Endothelial cell of umbilical vein (primary cell): ENCODE measurements at regions not wholly inside any gene's neighbourhood (a gene's known extent, or its start where the extent isn't known, plus 50 kb on each side); places are given as distances from the start of the nearest gene placed in this dataset.

ENCODE experiments used
- BruUV-seq: library from RNA; stranded (reverse); fragments of 400-500 nt; replicated peaks from 2 replicates; lab custom pipeline; 2021; lab: Mats Ljungman, UMichigan
- CTCF ChIA-PET: fragments of 300-600, 350-600 bp; sonication (Branson Sonifier 250); formaldehyde crosslinking; loops from one replicate; lab custom pipeline; 2021; ENCODE audit warnings: antibody characterized with exemption, inconsistent platforms; lab: Charles Lee
- POLR2A ChIA-PET: fragments of 300-600, 350-600 bp; sonication (Branson Sonifier 250); formaldehyde crosslinking; loops from one replicate; lab custom pipeline; 2021; ENCODE audit warnings: antibody characterized with exemption, inconsistent platforms; lab: Charles Lee
- DNase-seq: peaks from one replicate; pipeline ENCODE4 v3.0.0-alpha.2; 2011; ENCODE audit warnings: low read depth, low spot score
- FAIRE-seq: peaks from 2 replicates; lab custom pipeline; 2011; peaks lifted over from hg19 to GRCh38; lab: Jason Lieb, UNC
- H2AFZ ChIP-seq: 2 replicates; pipeline ENCODE4 v1.6.0; 2012; ENCODE audit warnings: low read depth, low read length, control low read depth, inconsistent platforms
- H3K27ac ChIP-seq: 2 replicates; pipeline ENCODE4 v1.5.1; 2011; ENCODE audit warnings: low read depth, mild to moderate bottlenecking, control low read depth, low read length, moderate library complexity; ENCODE audit not compliant: insufficient read depth
- H3K27me3 ChIP-seq, 2 experiments: 2 replicates each; pipeline versions ENCODE4 v1.6.0 to v1.6.1; 2011; ENCODE audit warnings: low read length in 2 of 2, mixed read lengths in 1 of 2; ENCODE audit not compliant: control insufficient read depth in 2 of 2, insufficient read depth in 2 of 2
- H3K36me3 ChIP-seq, 2 experiments: 2 replicates in 1 of 2; 3 replicates in 1 of 2; pipeline ENCODE4 v1.5.1; 2011; ENCODE audit warnings: low read length in 2 of 2, mild to moderate bottlenecking in 1 of 2, moderate library complexity in 1 of 2; ENCODE audit not compliant: control insufficient read depth in 2 of 2, insufficient read depth in 2 of 2; ENCODE audit errors: extremely low read depth in 1 of 2
- H3K4me1 ChIP-seq: 3 replicates; pipeline ENCODE4 v1.5.1; 2011; ENCODE audit warnings: mild to moderate bottlenecking, low read length; ENCODE audit not compliant: control insufficient read depth, insufficient read depth; ENCODE audit errors: extremely low read depth
- H3K4me2 ChIP-seq: 2 replicates; pipeline ENCODE4 v1.6.1; 2011; ENCODE audit warnings: low read length, control low read depth, mixed read lengths; ENCODE audit not compliant: insufficient read depth
- H3K4me3 ChIP-seq, 3 experiments: fragments of 200-600 bp in 1 of 3; sonication (generic), shearing (Covaris generic) in 1 of 3; replicated peaks in 1 of 3; 2 replicates each; pipeline ENCODE4 v1.5.1; 2011 to 2016; ENCODE audit warnings: control low read depth in 3 of 3, low read length in 3 of 3, mild to moderate bottlenecking in 2 of 3, inconsistent platforms in 1 of 3, low read depth in 1 of 3, moderate library complexity in 1 of 3; ENCODE audit not compliant: insufficient read depth in 1 of 3
- H3K79me2 ChIP-seq: 2 replicates; pipeline ENCODE4 v1.6.0; 2012; ENCODE audit warnings: low read length, inconsistent platforms; ENCODE audit not compliant: control insufficient read depth, insufficient read depth
- H3K9ac ChIP-seq: replicated peaks from 2 replicates; pipeline ENCODE3; 2011; ENCODE audit warnings: low read length, control low read depth; ENCODE audit not compliant: insufficient read depth; ENCODE audit errors: extremely low read depth
- H3K9me1 ChIP-seq: replicated peaks from 3 replicates; pipeline ENCODE4 v1.6.0; 2011; ENCODE audit warnings: mild to moderate bottlenecking, low read length; ENCODE audit not compliant: control insufficient read depth, insufficient read depth; ENCODE audit errors: extremely low read depth
- H3K9me3 ChIP-seq: replicated peaks from 2 replicates; pipeline ENCODE4 v1.5.1; 2012; ENCODE audit warnings: low read length, inconsistent platforms; ENCODE audit not compliant: control insufficient read depth, insufficient read depth
- H4K20me1 ChIP-seq: replicated peaks from 2 replicates; pipeline ENCODE3; 2011; ENCODE audit warnings: mild to moderate bottlenecking, low read length; ENCODE audit not compliant: control insufficient read depth, insufficient read depth; ENCODE audit errors: extremely low read depth
- CTCF ChIP-seq, 2 donors: IDR thresholded peaks; 1 replicate in 1 of 2; 2 replicates in 1 of 2; pipeline ENCODE4 v1.5.1; 2011; ENCODE audit warnings: low read length in 2 of 2, mild to moderate bottlenecking in 2 of 2, moderate library complexity in 2 of 2, control low read depth in 1 of 2, inconsistent platforms in 1 of 2, low read depth in 1 of 2; ENCODE audit not compliant: insufficient read depth in 1 of 2; ENCODE audit errors: extremely low read depth in 1 of 2
- GATA2 ChIP-seq: IDR thresholded peaks from 2 replicates; pipeline ENCODE4 v1.7.0; 2011; ENCODE audit warnings: low read depth, mild to moderate bottlenecking, moderate library complexity, mixed read lengths, low read length; ENCODE audit not compliant: insufficient read length, insufficient read depth
- JUN ChIP-seq: IDR thresholded peaks from 2 replicates; pipeline ENCODE4 v1.6.1; 2011; ENCODE audit warnings: borderline replicate concordance, low read depth; ENCODE audit not compliant: insufficient read length, insufficient read depth
- MYC ChIP-seq: IDR thresholded peaks from one replicate; pipeline ENCODE4 v1.6.1; 2011; ENCODE audit warnings: mild to moderate bottlenecking, low read depth, low read length
- POLR2A ChIP-seq: IDR thresholded peaks from 2 replicates; pipeline ENCODE4 v1.6.1; 2012; ENCODE audit warnings: low read depth, mild to moderate bottlenecking, control low read depth, low read length
- POLR2AphosphoS5 ChIP-seq: IDR thresholded peaks from 2 replicates; pipeline ENCODE4 v1.6.1; 2012; ENCODE audit warnings: low read depth, mild to moderate bottlenecking, control low read depth, low read length, moderate library complexity; ENCODE audit not compliant: insufficient read depth
- dilution Hi-C: fragments of 300-500 bp; cut with MboI; formaldehyde crosslinking; loops from one replicate; pipeline ENCODE4 v1.15.0; 2019; ENCODE audit warnings: low sequenced_read_pairs; ENCODE audit not compliant: extremely low pct_ligation_motif_present
- intact Hi-C: fragments of 100-400 bp; cut with micrococcal nuclease; formaldehyde crosslinking; loops from one replicate; pipeline ENCODE4 v1.10.0; 2022

GRCh38 chr5:16350816-16351215, 114.8 kb downstream of the ZNF622 start:
- BruUV-seq: no TSS peak

More at GRCh38 chr5:16350816-16351215, 114.8 kb downstream of the ZNF622 start:
- no peaks in the 10 kb centered on the region for H3K9me3 ChIP-seq
- TF ChIP-seq POLR2AphosphoS5: no peak
- TF ChIP-seq MYC: no peak
- no peak for TF ChIP-seq JUN
- TF ChIP-seq GATA2: no peak
- TF ChIP-seq POLR2A: no peak
- TF ChIP-seq CTCF (IDR thresholded peaks at IDR 0.05; ENCODE audit: extremely low read depth in 1 of 2, insufficient read depth in 1 of 2, low read depth in 1 of 2, low read length in 2 of 2): no peak
- no peaks in the 10 kb centered on the region for H3K4me1 ChIP-seq
- H3K9ac ChIP-seq: no peak overlapping the region
- H2AFZ ChIP-seq: no peak overlapping the region
- H3K4me3 ChIP-seq: no peak overlapping the region
- H3K79me2 ChIP-seq: no peaks in the 10 kb centered on the region
- ChIA-PET POLR2A (no interaction called here), CTCF (no interaction called here)
- no peaks in the 10 kb centered on the region for H3K27me3 ChIP-seq
- DNase-seq (no peak), FAIRE-seq (no peak)
- dilution Hi-C loops (no loop called here), intact Hi-C loops (no loop called here)
- no peak overlapping the region for H3K4me2 ChIP-seq
- no peaks in the 10 kb centered on the region for H3K9me1 ChIP-seq
- no peak overlapping the region for H3K27ac ChIP-seq
- H4K20me1 ChIP-seq: no peaks in the 10 kb centered on the region
- no peaks in the 10 kb centered on the region for H3K36me3 ChIP-seq
